GM12878 (cell line): ENCODE measurements at regions not wholly inside any gene's neighbourhood (a gene's known extent, or its start where the extent isn't known, plus 50 kb on each side); places are given as distances from the start of the nearest gene placed in this dataset.

ENCODE experiments used
- ATAC-seq: fragments of 200-7000 bp; cut with Tn5 transposase; 3 replicates; pipeline ENCODE4 v1.9.1; 2020; ENCODE audit warnings: mild to moderate bottlenecking, moderate library complexity
- BruUV-seq: library from RNA; stranded (reverse); fragments of 400-500 nt; replicated peaks from 2 replicates; lab custom pipeline; 2021; lab: Mats Ljungman, UMichigan
- CTCF ChIA-PET: fragments of 300-600 bp; sonication (Branson Sonifier 250); formaldehyde crosslinking; extraction: SDS; loops from one replicate; lab custom pipeline; 2021; ENCODE audit warnings: inconsistent platforms; lab: Yijun Ruan, JAX
- POLR2A ChIA-PET: fragments of 350-600 bp; formaldehyde crosslinking; extraction: SDS; loops from one replicate; lab custom pipeline; 2021; ENCODE audit warnings: inconsistent platforms; lab: Charles Lee
- RAD21 ChIA-PET: fragments of 300-600 bp; sonication (Branson Sonifier 250); formaldehyde crosslinking; loops from one replicate; lab custom pipeline; 2023; ENCODE audit warnings: antibody characterized with exemption; ENCODE audit not compliant: unreplicated experiment; lab: Charles Lee
- SMC1A ChIA-PET: fragments of 300-600 bp; sonication (Branson Sonifier 250); formaldehyde crosslinking; loops from one replicate; lab custom pipeline; 2023; ENCODE audit not compliant: unreplicated experiment, uncharacterized antibody; lab: Charles Lee
- DNase-seq: peaks from one replicate; pipeline ENCODE4 v3.0.0-alpha.2; 2011; ENCODE audit warnings: low read depth, low spot score
- FAIRE-seq: peaks from 3 replicates; lab custom pipeline; 2011; peaks lifted over from hg19 to GRCh38; lab: Jason Lieb, UNC
- H2AFZ ChIP-seq: 2 replicates; pipeline ENCODE4 v1.6.0; 2011; ENCODE audit warnings: low read depth, low read length, control low read depth; ENCODE audit not compliant: control insufficient read depth
- H3K27ac ChIP-seq: 2 replicates; pipeline ENCODE4 v1.5.1; 2011; ENCODE audit warnings: control low read depth; ENCODE audit not compliant: control insufficient read depth, insufficient read depth
- H3K27me3 ChIP-seq, 2 experiments: replicated peaks in 1 of 2; 2 replicates each; pipeline versions ENCODE4 v1.6.0 to v1.6.1; 2011; ENCODE audit warnings: low read length in 1 of 2; ENCODE audit not compliant: control insufficient read depth in 2 of 2, insufficient read depth in 2 of 2
- H3K36me3 ChIP-seq, 2 experiments: 2 replicates each; pipeline ENCODE4 v1.5.1; 2011; ENCODE audit warnings: low read length in 1 of 2; ENCODE audit not compliant: control insufficient read depth in 2 of 2, insufficient read depth in 2 of 2
- H3K4me1 ChIP-seq: 2 replicates; pipeline ENCODE4 v1.6.1; 2011; ENCODE audit warnings: mild to moderate bottlenecking, low read length, moderate library complexity, mixed read lengths; ENCODE audit not compliant: control insufficient read depth, insufficient read depth
- H3K4me2 ChIP-seq: 2 replicates; pipeline ENCODE4 v1.6.0; 2011; ENCODE audit warnings: control low read depth; ENCODE audit not compliant: control insufficient read depth, insufficient read depth
- H3K4me3 ChIP-seq: fragments of 200-600 bp; sonication (generic); 2 replicates; pipeline ENCODE4 v1.5.1; 2016
- H3K79me2 ChIP-seq: 2 replicates; pipeline ENCODE4 v1.6.0; 2011; ENCODE audit warnings: low read length; ENCODE audit not compliant: control insufficient read depth, insufficient read depth
- H3K9ac ChIP-seq: 2 replicates; pipeline ENCODE4 v1.8.0; 2011; ENCODE audit warnings: low read length, control low read depth, mixed read lengths; ENCODE audit not compliant: control insufficient read depth, insufficient read depth
- H3K9me3 ChIP-seq: replicated peaks from 3 replicates; pipeline ENCODE4 v1.5.1; 2011; ENCODE audit warnings: mild to moderate bottlenecking, low read length; ENCODE audit not compliant: control insufficient read depth, insufficient read depth
- H4K20me1 ChIP-seq: 2 replicates; pipeline ENCODE4 v1.6.0; 2011; ENCODE audit not compliant: control insufficient read depth, insufficient read depth
- BRCA1 ChIP-seq: IDR thresholded peaks from 2 replicates; pipeline ENCODE4 v1.6.1; 2011; ENCODE audit warnings: low read depth, low read length, improper control_type of control experiment
- MEF2A ChIP-seq: IDR thresholded peaks from 2 replicates; pipeline ENCODE4 v1.6.1; 2011; ENCODE audit warnings: low read depth, mild to moderate bottlenecking, low read length, moderate library complexity; ENCODE audit not compliant: insufficient read depth
- PML ChIP-seq: IDR thresholded peaks from 2 replicates; pipeline ENCODE4 v1.6.1; 2012; ENCODE audit warnings: low read length, inconsistent platforms
- POU2F2 ChIP-seq: IDR thresholded peaks from 3 replicates; pipeline ENCODE4 v1.6.1; 2011; ENCODE audit warnings: low read depth, mild to moderate bottlenecking, low read length, borderline replicate concordance
- SP1 ChIP-seq: IDR thresholded peaks from one replicate; pipeline ENCODE4 v1.6.1; 2011; ENCODE audit warnings: low read depth, low read length
- YBX1 ChIP-seq: fragments of 450-650 bp; IDR thresholded peaks from 2 replicates; pipeline ENCODE4 v1.6.1; 2016; ENCODE audit warnings: antibody characterized with exemption
- WGBS: methylation state at CpG from one replicate; pipeline ENCODE4 v1.1.6; 2016; ENCODE audit warnings: low lambda C conversion rate; ENCODE audit not compliant: insufficient replicate concordance, insufficient coverage; ENCODE audit errors: missing lambda C conversion rate; 5-methylcytosine and 5-hydroxymethylcytosine counted together
- in situ Hi-C: fragments of 300-500 bp; cut with MboI; formaldehyde crosslinking; loops from 9 replicates; pipeline ENCODE4 v1.14.3; 2018; ENCODE audit warnings: mixed read lengths
- intact Hi-C: fragments of 100-400 bp; cut with micrococcal nuclease; formaldehyde crosslinking; loops from one replicate; pipeline ENCODE4 v1.14.2; 2022; ENCODE audit not compliant: unreplicated experiment
- TF ChIP-seq, protein P1 (sequence below): fragments of 150-350 bp; IDR thresholded peaks from 2 replicates; pipeline ENCODE4 v1.6.1; 2016; ENCODE audit warnings: low read depth, low read length
- TF ChIP-seq, protein P2 (sequence below): fragments of 450-650 bp; IDR thresholded peaks from 2 replicates; pipeline ENCODE4 v1.6.1; 2017; ENCODE audit warnings: mild to moderate bottlenecking
- TF ChIP-seq, protein P3 (sequence below), 3 experiments: IDR thresholded peaks in 2 of 3; conservative IDR thresholded peaks in 1 of 3; 2 replicates each; pipeline ENCODE4 v1.5.1; 2011; ENCODE audit warnings: low read depth in 3 of 3, low read length in 3 of 3, mild to moderate bottlenecking in 3 of 3, control low read depth in 2 of 3, moderate library complexity in 2 of 3, inconsistent platforms in 1 of 3, mixed read lengths in 1 of 3; ENCODE audit not compliant: control insufficient read depth in 2 of 3, insufficient read depth in 1 of 3; ENCODE audit errors: extremely low read depth in 1 of 3
- TF ChIP-seq, protein P4 (sequence below): fragments of 450-650 bp; IDR thresholded peaks from 2 replicates; pipeline ENCODE4 v1.6.1; 2017; ENCODE audit warnings: mild to moderate bottlenecking, moderate library complexity

DNA sequence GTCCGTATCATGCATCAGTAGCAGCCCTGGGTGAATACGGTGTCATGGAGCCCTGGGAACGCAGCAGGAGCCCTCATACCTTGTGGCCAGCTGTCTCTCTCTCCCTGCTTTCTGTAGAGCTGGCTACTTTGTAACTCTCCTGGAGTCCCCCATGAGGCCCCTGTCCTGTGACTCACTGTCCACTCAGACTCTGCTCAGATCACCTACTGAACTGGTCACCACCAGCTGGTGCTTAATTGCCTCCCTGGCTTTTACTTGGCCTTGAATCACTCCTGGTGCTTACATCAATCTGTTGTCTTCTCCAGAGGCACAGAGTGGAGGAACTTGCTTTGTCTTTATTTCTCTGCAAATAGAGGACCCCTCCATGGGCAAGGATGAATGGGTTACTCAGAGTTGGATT lies 172.7 kb downstream of the HRH4 start:
- intact Hi-C loops, result no loop called here
- H3K4me2 ChIP-seq, result no peak overlapping the region
- BruUV-seq, result no TSS peak
- no peaks in the 10 kb centered on the region for H3K9me3 ChIP-seq
- in situ Hi-C loops, result no loop called here
- no peaks in the 10 kb centered on the region for H3K4me1 ChIP-seq
- no peaks in the 10 kb centered on the region for H3K36me3 ChIP-seq
- DNase-seq (no peak), FAIRE-seq (no peak), ATAC-seq (no peak)
- WGBS, result 4% methylated on average over 3 of the region's 3 CpGs
- no peak overlapping the region for H3K27ac ChIP-seq
- H2AFZ ChIP-seq, result no peak overlapping the region
- SMC1A ChIA-PET, result no interaction called here
- no peak overlapping the region for H3K4me3 ChIP-seq
- H4K20me1 ChIP-seq, result no peaks in the 10 kb centered on the region
- no peak overlapping the region for H3K9ac ChIP-seq
- peaks cover 1 to 2% of the 10 kb centered on the region in 2 experiments; a peak in 2 of 4 replicates for H3K27me3 ChIP-seq
- POLR2A ChIA-PET, result no interaction called here
- RAD21 ChIA-PET, result no interaction called here
- no peaks in the 10 kb centered on the region for H3K79me2 ChIP-seq
- CTCF ChIA-PET, result interaction anchor here (1.1 kb wide), 1 partner anchor 20 kb away, joined by 3 read pairs; no protein-coding TSS in a partner anchor
- TF ChIP-seq POU2F2 (no peak), MEF2A (no peak), PML (no peak), BRCA1 (no peak), SP1 (no peak), YBX1 (no peak)
- TF ChIP-seq, protein P1, sequence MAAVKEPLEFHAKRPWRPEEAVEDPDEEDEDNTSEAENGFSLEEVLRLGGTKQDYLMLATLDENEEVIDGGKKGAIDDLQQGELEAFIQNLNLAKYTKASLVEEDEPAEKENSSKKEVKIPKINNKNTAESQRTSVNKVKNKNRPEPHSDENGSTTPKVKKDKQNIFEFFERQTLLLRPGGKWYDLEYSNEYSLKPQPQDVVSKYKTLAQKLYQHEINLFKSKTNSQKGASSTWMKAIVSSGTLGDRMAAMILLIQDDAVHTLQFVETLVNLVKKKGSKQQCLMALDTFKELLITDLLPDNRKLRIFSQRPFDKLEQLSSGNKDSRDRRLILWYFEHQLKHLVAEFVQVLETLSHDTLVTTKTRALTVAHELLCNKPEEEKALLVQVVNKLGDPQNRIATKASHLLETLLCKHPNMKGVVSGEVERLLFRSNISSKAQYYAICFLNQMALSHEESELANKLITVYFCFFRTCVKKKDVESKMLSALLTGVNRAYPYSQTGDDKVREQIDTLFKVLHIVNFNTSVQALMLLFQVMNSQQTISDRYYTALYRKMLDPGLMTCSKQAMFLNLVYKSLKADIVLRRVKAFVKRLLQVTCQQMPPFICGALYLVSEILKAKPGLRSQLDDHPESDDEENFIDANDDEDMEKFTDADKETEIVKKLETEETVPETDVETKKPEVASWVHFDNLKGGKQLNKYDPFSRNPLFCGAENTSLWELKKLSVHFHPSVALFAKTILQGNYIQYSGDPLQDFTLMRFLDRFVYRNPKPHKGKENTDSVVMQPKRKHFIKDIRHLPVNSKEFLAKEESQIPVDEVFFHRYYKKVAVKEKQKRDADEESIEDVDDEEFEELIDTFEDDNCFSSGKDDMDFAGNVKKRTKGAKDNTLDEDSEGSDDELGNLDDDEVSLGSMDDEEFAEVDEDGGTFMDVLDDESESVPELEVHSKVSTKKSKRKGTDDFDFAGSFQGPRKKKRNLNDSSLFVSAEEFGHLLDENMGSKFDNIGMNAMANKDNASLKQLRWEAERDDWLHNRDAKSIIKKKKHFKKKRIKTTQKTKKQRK, result no peak
- TF ChIP-seq, protein P2, sequence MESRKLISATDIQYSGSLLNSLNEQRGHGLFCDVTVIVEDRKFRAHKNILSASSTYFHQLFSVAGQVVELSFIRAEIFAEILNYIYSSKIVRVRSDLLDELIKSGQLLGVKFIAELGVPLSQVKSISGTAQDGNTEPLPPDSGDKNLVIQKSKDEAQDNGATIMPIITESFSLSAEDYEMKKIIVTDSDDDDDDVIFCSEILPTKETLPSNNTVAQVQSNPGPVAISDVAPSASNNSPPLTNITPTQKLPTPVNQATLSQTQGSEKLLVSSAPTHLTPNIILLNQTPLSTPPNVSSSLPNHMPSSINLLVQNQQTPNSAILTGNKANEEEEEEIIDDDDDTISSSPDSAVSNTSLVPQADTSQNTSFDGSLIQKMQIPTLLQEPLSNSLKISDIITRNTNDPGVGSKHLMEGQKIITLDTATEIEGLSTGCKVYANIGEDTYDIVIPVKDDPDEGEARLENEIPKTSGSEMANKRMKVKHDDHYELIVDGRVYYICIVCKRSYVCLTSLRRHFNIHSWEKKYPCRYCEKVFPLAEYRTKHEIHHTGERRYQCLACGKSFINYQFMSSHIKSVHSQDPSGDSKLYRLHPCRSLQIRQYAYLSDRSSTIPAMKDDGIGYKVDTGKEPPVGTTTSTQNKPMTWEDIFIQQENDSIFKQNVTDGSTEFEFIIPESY, result no peak
- TF ChIP-seq, protein P3, sequence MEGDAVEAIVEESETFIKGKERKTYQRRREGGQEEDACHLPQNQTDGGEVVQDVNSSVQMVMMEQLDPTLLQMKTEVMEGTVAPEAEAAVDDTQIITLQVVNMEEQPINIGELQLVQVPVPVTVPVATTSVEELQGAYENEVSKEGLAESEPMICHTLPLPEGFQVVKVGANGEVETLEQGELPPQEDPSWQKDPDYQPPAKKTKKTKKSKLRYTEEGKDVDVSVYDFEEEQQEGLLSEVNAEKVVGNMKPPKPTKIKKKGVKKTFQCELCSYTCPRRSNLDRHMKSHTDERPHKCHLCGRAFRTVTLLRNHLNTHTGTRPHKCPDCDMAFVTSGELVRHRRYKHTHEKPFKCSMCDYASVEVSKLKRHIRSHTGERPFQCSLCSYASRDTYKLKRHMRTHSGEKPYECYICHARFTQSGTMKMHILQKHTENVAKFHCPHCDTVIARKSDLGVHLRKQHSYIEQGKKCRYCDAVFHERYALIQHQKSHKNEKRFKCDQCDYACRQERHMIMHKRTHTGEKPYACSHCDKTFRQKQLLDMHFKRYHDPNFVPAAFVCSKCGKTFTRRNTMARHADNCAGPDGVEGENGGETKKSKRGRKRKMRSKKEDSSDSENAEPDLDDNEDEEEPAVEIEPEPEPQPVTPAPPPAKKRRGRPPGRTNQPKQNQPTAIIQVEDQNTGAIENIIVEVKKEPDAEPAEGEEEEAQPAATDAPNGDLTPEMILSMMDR (IDR thresholded peaks at IDR 0.05 in 2 of 3, conservative IDR thresholded peaks at IDR 0.05 in 1 of 3; ENCODE audit: control insufficient read depth in 2 of 3, extremely low read depth in 1 of 3, insufficient read depth in 1 of 3, low read depth in 3 of 3, low read length in 3 of 3), result no peak
- TF ChIP-seq, protein P4, sequence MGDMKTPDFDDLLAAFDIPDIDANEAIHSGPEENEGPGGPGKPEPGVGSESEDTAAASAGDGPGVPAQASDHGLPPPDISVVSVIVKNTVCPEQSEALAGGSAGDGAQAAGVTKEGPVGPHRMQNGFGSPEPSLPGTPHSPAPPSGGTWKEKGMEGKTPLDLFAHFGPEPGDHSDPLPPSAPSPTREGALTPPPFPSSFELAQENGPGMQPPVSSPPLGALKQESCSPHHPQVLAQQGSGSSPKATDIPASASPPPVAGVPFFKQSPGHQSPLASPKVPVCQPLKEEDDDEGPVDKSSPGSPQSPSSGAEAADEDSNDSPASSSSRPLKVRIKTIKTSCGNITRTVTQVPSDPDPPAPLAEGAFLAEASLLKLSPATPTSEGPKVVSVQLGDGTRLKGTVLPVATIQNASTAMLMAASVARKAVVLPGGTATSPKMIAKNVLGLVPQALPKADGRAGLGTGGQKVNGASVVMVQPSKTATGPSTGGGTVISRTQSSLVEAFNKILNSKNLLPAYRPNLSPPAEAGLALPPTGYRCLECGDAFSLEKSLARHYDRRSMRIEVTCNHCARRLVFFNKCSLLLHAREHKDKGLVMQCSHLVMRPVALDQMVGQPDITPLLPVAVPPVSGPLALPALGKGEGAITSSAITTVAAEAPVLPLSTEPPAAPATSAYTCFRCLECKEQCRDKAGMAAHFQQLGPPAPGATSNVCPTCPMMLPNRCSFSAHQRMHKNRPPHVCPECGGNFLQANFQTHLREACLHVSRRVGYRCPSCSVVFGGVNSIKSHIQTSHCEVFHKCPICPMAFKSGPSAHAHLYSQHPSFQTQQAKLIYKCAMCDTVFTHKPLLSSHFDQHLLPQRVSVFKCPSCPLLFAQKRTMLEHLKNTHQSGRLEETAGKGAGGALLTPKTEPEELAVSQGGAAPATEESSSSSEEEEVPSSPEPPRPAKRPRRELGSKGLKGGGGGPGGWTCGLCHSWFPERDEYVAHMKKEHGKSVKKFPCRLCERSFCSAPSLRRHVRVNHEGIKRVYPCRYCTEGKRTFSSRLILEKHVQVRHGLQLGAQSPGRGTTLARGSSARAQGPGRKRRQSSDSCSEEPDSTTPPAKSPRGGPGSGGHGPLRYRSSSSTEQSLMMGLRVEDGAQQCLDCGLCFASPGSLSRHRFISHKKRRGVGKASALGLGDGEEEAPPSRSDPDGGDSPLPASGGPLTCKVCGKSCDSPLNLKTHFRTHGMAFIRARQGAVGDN, result no peak
